GM04503 (cell line): ENCODE measurements at regions not wholly inside any gene's neighbourhood (a gene's known extent, or its start where the extent isn't known, plus 50 kb on each side); places are given as distances from the start of the nearest gene placed in this dataset.
A peak's percentile ranks its signal among the peaks of the same experiment; 100 is the strongest.
"Not testable (repeated sequence)": the region's sequence is repeated elsewhere in the genome, so short reads cannot be mapped to it uniquely, and the experiment has no call there.

Source experiments
- DNase-seq: peaks from one replicate; pipeline ENCODE4 v3.0.0-alpha.2; 2012; ENCODE audit warnings: low read depth

DNA sequence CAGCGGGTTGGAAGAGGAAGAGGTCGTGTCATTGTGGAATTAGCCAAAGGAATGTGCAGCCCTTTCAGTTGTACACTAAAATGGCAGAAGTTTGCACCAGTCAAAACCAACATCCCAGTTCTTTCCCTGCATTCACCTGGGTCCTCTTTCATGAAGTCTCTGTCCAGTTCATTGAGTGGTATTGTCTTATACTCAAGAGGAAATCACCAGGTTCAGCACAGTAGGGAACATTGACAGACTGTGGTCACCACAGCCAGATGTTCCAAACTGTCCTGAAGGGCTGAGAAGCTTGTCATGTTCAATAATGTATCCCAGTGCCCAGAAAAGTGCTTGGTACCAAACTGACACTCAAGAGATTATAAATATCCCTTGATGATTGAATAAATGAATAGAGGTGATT, 131.6 kb downstream of the GLUL start:
- no peak for DNase-seq

DNA sequence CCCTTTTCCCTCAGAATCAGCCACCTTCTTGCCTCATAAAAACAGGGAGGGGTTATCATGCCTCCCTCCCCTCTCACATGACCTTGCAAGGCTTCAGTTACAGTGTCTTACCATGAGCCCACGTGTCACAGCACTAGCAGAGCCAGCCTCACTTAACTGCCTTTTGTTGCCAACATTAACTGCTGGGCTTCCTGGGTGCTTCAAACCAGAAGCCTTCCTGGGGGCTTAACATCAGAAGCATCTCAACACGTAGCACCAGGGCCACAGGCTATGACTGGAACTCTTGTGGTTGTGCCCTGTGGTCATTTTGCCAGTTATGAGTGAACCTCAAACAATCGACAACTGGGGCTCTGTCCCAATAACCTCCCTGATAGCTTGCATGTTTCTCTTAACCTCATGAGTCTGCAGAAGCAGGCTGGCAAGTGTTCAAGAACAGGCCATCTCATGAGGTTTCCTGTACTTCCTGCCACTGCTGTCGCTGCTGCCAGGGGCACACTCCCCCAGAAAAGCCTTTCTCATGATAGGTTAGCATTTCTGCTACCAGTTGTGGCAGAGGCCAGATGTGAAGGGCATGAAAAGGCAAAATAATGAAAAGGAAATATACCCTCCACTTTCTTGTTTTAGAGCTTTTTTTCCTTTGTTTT, 132.2 kb downstream of the GLUL start:
- DNase-seq, result peak; percentile 68

GRCh38 chr1:182257369-182258063, 134.1 kb downstream of the GLUL start:
- no peak for DNase-seq

GRCh38 chr1:182256931-182257330, 134.7 kb downstream of the GLUL start:
- no peak for DNase-seq

- DNase-seq, result no peak
Observed at GRCh38 chr1:182255494-182255893, 136.1 kb downstream of the GLUL start.

GRCh38 chr1:182253319-182253860, 138.2 kb downstream of the GLUL start:
- no peak for DNase-seq

- DNase-seq, result no peak
Observed at GRCh38 chr1:182251561-182251960, 140.0 kb downstream of the GLUL start.

- DNase-seq, result no peak
Observed at GRCh38 chr1:182249201-182249676, 142.4 kb downstream of the GLUL start.

DNA sequence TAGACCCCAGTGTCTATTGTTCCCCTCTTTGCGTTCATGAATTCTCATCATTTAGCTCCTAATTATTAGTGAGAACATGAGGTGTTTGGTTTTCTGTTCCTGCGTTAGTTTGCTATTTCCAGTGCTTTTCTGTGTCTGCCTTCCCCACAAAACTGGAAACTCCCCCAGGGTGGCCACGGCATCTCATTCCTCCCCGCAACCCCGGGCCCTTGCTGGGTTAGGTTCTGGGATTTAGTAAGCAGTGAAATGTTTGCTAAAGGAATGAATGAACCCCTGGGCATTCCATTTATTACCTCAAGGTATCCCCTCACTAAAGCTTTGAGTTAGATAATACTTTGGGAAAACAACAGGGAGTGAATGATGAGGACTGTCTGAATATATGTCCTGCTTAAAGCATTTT, 142.9 kb downstream of the GLUL start:
- no peak for DNase-seq

DNA sequence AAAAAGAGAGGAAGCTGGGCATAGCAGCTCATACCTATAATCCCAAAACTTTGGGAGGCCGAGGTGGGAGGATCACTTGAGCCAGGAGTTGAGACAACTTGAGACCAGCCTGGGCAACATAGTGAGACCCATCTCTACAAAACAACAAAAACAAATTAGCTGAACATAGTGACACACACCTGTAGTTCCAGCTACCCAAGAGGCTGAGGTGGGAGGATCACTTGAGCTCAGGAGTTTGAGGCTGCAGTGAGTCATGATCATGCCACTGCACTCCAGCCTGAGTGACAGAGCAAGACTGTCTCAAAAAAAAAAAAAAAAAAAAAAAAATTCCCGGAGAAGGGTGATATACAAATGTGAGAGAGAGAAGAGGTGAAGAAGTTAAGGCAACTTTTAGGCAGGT, 143.8 kb downstream of the GLUL start:
- not testable (repeated sequence) for DNase-seq

GRCh38 chr1:182246783-182247182, 144.8 kb downstream of the GLUL start:
- DNase-seq, result no peak

- DNase-seq, result no peak
Observed at GRCh38 chr1:182245040-182245439, 146.6 kb downstream of the GLUL start.

GRCh38 chr1:182244451-182244850, 147.1 kb downstream of the GLUL start:
- no peak for DNase-seq

GRCh38 chr1:182242641-182243040, 148.9 kb downstream of the GLUL start:
- DNase-seq, result no peak

DNA sequence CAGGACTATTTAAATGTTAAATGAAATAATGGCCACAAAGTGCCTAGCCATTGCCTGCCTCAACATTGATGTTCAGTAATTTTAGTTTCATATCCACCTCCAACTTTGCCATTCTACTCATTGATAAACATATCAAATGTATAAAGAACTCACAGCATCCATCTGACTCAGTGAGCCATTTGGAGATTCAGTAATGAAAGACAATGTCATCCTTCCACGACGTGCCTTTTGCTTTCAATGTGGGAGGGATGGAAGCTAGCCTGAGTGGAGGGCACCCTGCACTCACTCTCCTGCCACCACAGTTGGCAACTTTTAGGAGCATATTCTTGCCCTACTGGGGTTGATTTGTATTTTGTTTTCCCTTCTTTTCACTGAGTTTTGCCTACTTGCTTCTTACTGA, 151.5 kb downstream of the GLUL start:
- no peak for DNase-seq

GRCh38 chr1:182238421-182238820, 153.2 kb downstream of the GLUL start:
- no peak for DNase-seq

DNA sequence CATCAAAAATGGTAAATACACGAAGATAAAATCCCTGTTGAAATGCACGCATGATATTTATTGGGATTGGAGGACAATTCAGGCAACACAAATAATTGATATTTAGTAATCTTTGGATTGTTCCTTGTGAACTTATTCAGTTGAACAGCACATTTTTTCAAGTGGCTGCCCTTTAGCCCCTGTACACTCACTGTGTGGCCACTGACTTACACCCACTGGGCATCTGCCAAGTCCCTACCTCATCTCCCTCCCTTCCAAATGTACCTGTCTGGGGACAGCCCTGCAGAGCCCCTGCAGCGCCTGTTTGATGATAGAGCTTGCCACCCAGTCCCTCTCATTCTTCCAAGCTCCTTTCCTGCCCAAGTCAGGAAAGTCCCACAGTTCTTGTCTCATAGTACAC, 154.3 kb downstream of the GLUL start:
- no peak for DNase-seq

- DNase-seq, result no peak
Observed at GRCh38 chr1:182236651-182237077, 154.9 kb downstream of the GLUL start.

DNA sequence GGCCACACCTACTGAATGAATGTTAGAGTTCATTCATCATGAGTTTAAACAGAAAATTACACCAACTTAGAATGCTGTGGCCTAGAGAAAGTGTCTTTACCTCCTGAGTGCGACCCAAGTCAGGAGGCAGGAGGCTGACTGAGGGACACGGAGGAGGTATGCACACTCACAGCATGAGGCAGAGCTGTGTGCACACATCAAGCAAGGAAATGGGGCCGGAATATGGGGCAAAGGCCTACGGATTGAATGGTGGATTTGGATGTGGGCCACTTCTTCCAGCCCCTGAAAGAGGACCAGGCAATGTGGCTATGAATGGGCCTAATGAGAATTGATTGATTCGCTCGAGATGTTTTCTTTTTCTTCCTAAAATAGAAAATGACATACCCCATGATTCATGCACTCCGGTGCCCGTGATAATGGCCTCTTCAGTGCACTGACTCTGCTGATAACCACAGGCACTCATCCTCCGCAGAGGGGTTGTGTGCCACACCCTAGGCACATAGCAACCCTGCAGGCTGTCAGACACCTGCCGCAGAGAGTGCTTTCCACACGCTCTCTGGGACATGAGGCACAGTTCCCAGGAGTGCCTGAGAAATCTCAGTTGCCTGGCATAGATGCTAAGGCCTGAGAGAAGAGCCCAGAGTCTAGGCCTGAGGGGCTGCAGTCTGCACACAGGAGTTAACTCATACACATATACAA, 155.5 kb downstream of the GLUL start:
- DNase-seq, result no peak

- no peak for DNase-seq
Observed at GRCh38 chr1:182235604-182235951, 156.0 kb downstream of the GLUL start.

DNA sequence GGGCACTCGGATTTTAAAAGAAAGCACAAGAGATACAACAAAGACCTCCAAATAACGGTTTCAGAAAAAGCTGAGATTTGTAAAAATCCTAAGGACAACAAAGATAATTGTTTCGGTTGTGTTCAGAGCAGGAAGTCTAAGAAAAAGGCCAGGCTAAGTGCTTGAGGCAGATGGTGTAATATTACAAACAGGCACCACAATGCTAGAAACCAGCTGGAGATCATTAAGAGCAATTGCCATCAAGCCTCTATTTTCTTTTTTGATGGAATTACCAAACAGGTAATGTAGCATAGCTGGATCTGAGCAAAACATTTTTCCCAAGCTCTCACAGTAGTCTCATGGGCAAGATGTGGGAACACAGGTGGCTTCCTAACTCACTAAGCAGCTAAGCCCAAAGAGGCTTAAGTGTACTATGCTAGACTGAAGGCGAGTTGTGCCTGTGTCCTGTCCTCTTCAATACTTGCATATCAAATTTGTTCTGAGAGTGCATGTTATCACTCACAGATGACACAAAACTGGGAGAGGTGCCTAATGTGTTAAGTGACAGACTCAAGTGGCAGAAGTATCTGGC, 161.6 kb downstream of the GLUL start:
- no peak for DNase-seq

DNA sequence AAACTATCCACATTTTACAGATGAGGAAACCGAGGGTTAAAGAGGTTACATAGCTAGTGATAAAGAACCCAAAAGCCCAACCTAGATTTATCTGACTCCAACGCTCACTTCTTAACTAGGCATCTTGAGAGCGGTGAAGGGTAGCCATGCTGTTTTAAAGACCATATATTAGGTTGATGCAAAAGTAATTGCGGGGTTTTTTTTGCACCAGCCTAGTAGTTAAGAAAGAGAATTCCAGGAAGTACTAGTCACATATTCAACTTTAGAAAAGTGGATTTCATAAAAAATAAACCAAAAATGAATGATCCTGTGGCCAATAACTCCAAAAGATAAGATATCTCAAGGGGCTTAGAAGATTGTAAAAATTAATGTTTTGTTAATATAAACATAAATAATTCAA, 162.1 kb downstream of the GLUL start:
- DNase-seq, result no peak
